ENCODE measurements at regions not wholly inside any gene's neighbourhood (a gene's known extent, or its start where the extent isn't known, plus 50 kb on each side); places are given as distances from the start of the nearest gene placed in this dataset.

DNA sequence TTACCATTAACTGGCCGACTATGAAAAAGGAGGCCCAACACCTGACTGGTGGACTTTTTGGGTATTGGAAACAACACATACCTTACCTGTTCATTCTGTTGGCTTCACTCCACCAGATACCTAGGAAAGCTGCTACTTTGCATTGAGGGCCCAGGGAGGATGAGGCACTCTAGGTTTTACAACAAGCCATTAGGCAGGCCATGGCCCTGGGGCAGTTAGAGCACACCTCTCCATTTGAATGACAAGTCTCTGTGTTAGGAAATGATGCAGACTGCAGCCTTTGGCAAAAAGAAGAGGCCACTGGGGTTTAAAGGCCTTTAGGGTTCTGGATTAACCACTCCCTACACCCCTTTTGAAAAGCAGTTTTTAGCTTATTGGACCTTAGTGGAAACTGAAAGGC lies 144.3 kb downstream of the OR2B2 start:
- H3K4me1 ChIP-seq (ENCODE audit: control insufficient read depth, extremely low read depth, insufficient read depth, low read length), result peaks cover 2% of the 10 kb centered on the region
- FAIRE-seq (no peak), DNase-seq (ENCODE audit: low read depth, low spot score) (no peak)
- H3K4me3 ChIP-seq (replicated peaks in 1 of 3; ENCODE audit: insufficient read depth in 1 of 3, low read depth in 1 of 3, low read length in 3 of 3), result no peak overlapping the region
- H2AFZ ChIP-seq (ENCODE audit: low read depth, low read length), result no peak overlapping the region
- H3K9ac ChIP-seq (replicated peaks; ENCODE audit: extremely low read depth, insufficient read depth, low read length), result no peak overlapping the region
- no peak overlapping the region for H3K27ac ChIP-seq (ENCODE audit: insufficient read depth, low read depth, low read length)
- POLR2A ChIA-PET, result no interaction called here
- no peaks in the 10 kb centered on the region for H3K36me3 ChIP-seq (ENCODE audit: control insufficient read depth in 2 of 2, extremely low read depth in 1 of 2, insufficient read depth in 2 of 2, low read length in 2 of 2)
- H3K27me3 ChIP-seq (ENCODE audit: control insufficient read depth in 2 of 2, insufficient read depth in 2 of 2, low read length in 2 of 2), result peaks cover 16 to 20% of the 10 kb centered on the region in 2 experiments
- TF ChIP-seq JUN (IDR thresholded peaks at IDR 0.05; ENCODE audit: borderline replicate concordance, insufficient read depth, insufficient read length, low read depth) (no peak), POLR2AphosphoS5 (IDR thresholded peaks at IDR 0.05; ENCODE audit: insufficient read depth, low read depth, low read length) (no peak)
- BruUV-seq (replicated peaks), result no TSS peak
- no peak overlapping the region for H3K4me2 ChIP-seq (ENCODE audit: insufficient read depth, low read length)
- intact Hi-C loops (cut with micrococcal nuclease), result no loop called here
- no peaks in the 10 kb centered on the region for H4K20me1 ChIP-seq (replicated peaks; ENCODE audit: control insufficient read depth, extremely low read depth, insufficient read depth, low read length)
- no peaks in the 10 kb centered on the region for H3K79me2 ChIP-seq (ENCODE audit: control insufficient read depth, insufficient read depth, low read length)
- dilution Hi-C loops (cut with MboI; ENCODE audit: extremely low pct_ligation_motif_present, low sequenced_read_pairs), result no loop called here
- CTCF ChIA-PET, result interaction anchor here (0.9 to 1.8 kb wide), 5 partner anchors 13 to 127 kb away, joined by 3 to 6 read pairs (median 3); no protein-coding TSS in a partner anchor
- no peaks in the 10 kb centered on the region for H3K9me3 ChIP-seq (replicated peaks; ENCODE audit: control insufficient read depth, insufficient read depth, low read length)
- H3K9me1 ChIP-seq (replicated peaks; ENCODE audit: control insufficient read depth, extremely low read depth, insufficient read depth, low read length), result no peaks in the 10 kb centered on the region

DNA sequence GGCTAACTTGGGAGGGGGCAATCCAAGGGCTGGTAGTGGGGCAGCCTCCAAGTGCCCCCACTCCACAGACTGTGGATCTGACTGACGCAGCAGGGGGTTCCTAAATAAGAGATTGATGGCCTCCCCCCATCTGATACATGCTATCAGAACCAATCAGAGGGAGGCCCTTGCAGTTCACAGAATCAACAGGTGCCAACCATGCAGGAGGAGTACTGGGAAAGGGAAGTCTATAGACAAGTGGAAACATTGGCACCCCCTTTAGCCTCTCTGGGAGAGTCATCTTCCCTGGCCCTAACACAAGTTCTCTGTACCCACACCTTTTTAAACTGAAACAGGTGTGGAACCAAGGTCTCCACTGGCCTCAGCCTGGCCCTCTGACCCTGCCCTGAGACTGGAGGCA lies 145.8 kb downstream of the OR2B2 start:
- Histone ChIP-seq H3K9ac (replicated peaks; ENCODE audit: extremely low read depth, insufficient read depth, low read length) (no peak overlapping the region), H3K9me3 (replicated peaks; ENCODE audit: control insufficient read depth, insufficient read depth, low read length) (no peaks in the 10 kb centered on the region), H2AFZ (ENCODE audit: low read depth, low read length) (no peak overlapping the region), H4K20me1 (replicated peaks; ENCODE audit: control insufficient read depth, extremely low read depth, insufficient read depth, low read length) (no peaks in the 10 kb centered on the region), H3K4me1 (ENCODE audit: control insufficient read depth, extremely low read depth, insufficient read depth, low read length) (no peaks in the 10 kb centered on the region), H3K27me3 (ENCODE audit: control insufficient read depth in 2 of 2, insufficient read depth in 2 of 2, low read length in 2 of 2) (peaks cover 12 to 19% of the 10 kb centered on the region in 2 experiments), H3K36me3 (ENCODE audit: control insufficient read depth in 2 of 2, extremely low read depth in 1 of 2, insufficient read depth in 2 of 2, low read length in 2 of 2) (no peaks in the 10 kb centered on the region), H3K4me2 (ENCODE audit: insufficient read depth, low read length) (no peak overlapping the region), H3K4me3 (replicated peaks in 1 of 3; ENCODE audit: insufficient read depth in 1 of 3, low read depth in 1 of 3, low read length in 3 of 3) (no peak overlapping the region), H3K9me1 (replicated peaks; ENCODE audit: control insufficient read depth, extremely low read depth, insufficient read depth, low read length) (no peaks in the 10 kb centered on the region), H3K27ac (ENCODE audit: insufficient read depth, low read depth, low read length) (no peak overlapping the region), H3K79me2 (ENCODE audit: control insufficient read depth, insufficient read depth, low read length) (no peaks in the 10 kb centered on the region)
- TF ChIP-seq GATA2 (IDR thresholded peaks at IDR 0.05; ENCODE audit: insufficient read depth, insufficient read length, low read depth, low read length) (no peak), POLR2A (IDR thresholded peaks at IDR 0.05; ENCODE audit: low read depth, low read length) (no peak), POLR2AphosphoS5 (IDR thresholded peaks at IDR 0.05; ENCODE audit: insufficient read depth, low read depth, low read length) (no peak), JUN (IDR thresholded peaks at IDR 0.05; ENCODE audit: borderline replicate concordance, insufficient read depth, insufficient read length, low read depth) (no peak), MYC (IDR thresholded peaks at IDR 0.05; ENCODE audit: low read depth, low read length) (no peak), CTCF (IDR thresholded peaks at IDR 0.05; ENCODE audit: extremely low read depth in 1 of 2, insufficient read depth in 1 of 2, low read depth in 1 of 2, low read length in 2 of 2) (no peak), FOS (IDR thresholded peaks at IDR 0.05; ENCODE audit: borderline replicate concordance, insufficient read depth, low read length) (no peak), EZH2 (IDR thresholded peaks at IDR 0.05; ENCODE audit: borderline replicate concordance, low read depth, low read length, severe bottlenecking) (no peak)
- TF ChIP-seq, protein P1, sequence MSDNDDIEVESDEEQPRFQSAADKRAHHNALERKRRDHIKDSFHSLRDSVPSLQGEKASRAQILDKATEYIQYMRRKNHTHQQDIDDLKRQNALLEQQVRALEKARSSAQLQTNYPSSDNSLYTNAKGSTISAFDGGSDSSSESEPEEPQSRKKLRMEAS (IDR thresholded peaks at IDR 0.05; ENCODE audit: insufficient read depth, insufficient read length), result no peak
- ChIA-PET CTCF (interaction anchor here (1.5 kb wide), 1 partner anchor 14 kb away, joined by 4 read pairs; no protein-coding TSS in a partner anchor), POLR2A (no interaction called here)
- dilution Hi-C loops (cut with MboI; ENCODE audit: extremely low pct_ligation_motif_present, low sequenced_read_pairs) (no loop called here), intact Hi-C loops (cut with micrococcal nuclease) (no loop called here)
- DNase-seq (ENCODE audit: low read depth, low spot score), result no peak
- no TSS peak for BruUV-seq (replicated peaks)
- no peak for FAIRE-seq

Data from endothelial cell of umbilical vein (primary cell).